ENCODE measurements at regions not wholly inside any gene's neighbourhood (a gene's known extent, or its start where the extent isn't known, plus 50 kb on each side); places are given as distances from the start of the nearest gene placed in this dataset.

- no peak for DNase-seq
Measured at GRCh38 chr4:157459785-157460184, 239.3 kb downstream of the GRIA2 start.

- DNase-seq = no peak
Measured at GRCh38 chr4:157447195-157447594, 226.7 kb downstream of the GRIA2 start.

- no peak for DNase-seq
Measured at GRCh38 chr4:157444014-157444413, 223.5 kb downstream of the GRIA2 start.

GRCh38 chr4:157443537-157443936, 223.0 kb downstream of the GRIA2 start:
- DNase-seq = no peak

GRCh38 chr4:157425897-157426296, 205.4 kb downstream of the GRIA2 start:
- DNase-seq = no peak

- DNase-seq = no peak
Measured at GRCh38 chr4:157423526-157424020, 203.0 kb downstream of the GRIA2 start.

- DNase-seq = no peak
Measured at GRCh38 chr4:157421365-157421764, 200.8 kb downstream of the GRIA2 start.

Data from suppressor macrophage (primary cell).